Sigmoid colon (tissue), 4 donors: ENCODE measurements at regions not wholly inside any gene's neighbourhood (a gene's known extent, or its start where the extent isn't known, plus 50 kb on each side); places are given as distances from the start of the nearest gene placed in this dataset.

Source experiments
- CTCF ChIP-seq, 4 experiments: fragments of 450-650 bp in 3 of 4; fragments of 200-600 bp in 1 of 4; IDR thresholded peaks; one replicate each; pipeline ENCODE4 v1.5.1; 2016 to 2019; ENCODE audit warnings: antibody characterized with exemption in 4 of 4, mild to moderate bottlenecking in 3 of 4, moderate library complexity in 2 of 4
- EP300 ChIP-seq, 4 donors: sonication (generic); formaldehyde crosslinking; IDR thresholded peaks; one replicate each; pipeline ENCODE4 v1.6.1; 2017; ENCODE audit warnings: antibody characterized with exemption in 4 of 4
- POLR2A ChIP-seq, 2 donors: fragments of 450-650 bp; IDR thresholded peaks; one replicate each; pipeline ENCODE4 v1.6.1; 2016; ENCODE audit warnings: antibody characterized with exemption in 2 of 2, mild to moderate bottlenecking in 2 of 2, moderate library complexity in 2 of 2
- POLR2AphosphoS5 ChIP-seq, 4 donors: sonication (generic); formaldehyde crosslinking; IDR thresholded peaks; one replicate each; pipeline ENCODE4 v1.6.1; 2017; ENCODE audit warnings: antibody characterized with exemption in 4 of 4

- TF ChIP-seq POLR2A (IDR thresholded peaks at IDR 0.05) (no peak), CTCF (IDR thresholded peaks at IDR 0.05) (no peak), EP300 (IDR thresholded peaks at IDR 0.05) (no peak), POLR2AphosphoS5 (IDR thresholded peaks at IDR 0.05) (no peak)
These were observed 466.0 kb downstream of the PLK2 start for GRCh38 chr5:57993866-57994265.
